ENCODE measurements at regions not wholly inside any gene's neighbourhood (a gene's known extent, or its start where the extent isn't known, plus 50 kb on each side); places are given as distances from the start of the nearest gene placed in this dataset.

DNA sequence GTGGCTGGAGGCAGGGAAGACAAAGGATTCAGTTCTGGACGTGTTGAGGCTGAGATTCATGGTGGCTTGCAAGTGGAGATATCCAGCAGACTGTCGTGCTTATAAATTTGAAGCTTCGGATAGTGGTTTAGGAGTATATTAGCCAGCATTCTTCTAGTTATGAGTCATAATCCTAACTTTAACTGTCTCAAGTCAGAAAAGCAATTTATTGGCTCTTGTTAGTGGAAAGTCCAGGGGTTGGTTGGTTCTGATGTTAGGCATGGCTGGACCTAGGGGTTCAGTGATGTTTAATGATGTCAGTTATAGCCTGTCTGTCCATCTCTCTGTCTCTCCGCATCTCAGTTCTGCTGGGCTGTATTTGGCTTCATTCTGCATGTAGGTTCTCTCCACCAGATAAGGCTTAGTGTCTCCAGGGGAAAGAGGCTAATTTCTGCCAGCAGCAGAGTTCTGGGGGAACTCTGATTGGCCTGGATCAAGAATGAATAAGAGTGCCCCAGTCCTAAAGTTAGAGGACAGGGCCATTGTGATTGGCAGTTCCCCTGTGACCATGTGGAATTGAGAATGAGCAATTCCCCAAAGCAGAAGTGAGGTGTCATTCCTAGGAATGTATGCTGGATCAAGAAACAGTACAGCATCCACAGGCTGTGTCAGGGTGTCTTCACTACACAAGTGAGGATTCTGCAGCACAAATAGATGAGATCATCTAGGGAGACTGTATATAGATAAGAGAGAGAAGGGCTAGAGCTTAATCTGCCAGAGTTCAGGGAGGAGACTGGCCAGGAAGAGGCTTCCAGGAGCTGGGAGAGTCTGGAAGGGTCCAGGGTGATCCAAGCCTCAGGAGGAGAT is 72.9 kb upstream of the SHB start:
- H3K4me3 ChIP-seq (ENCODE audit: low read depth, low read length) = no peak overlapping the region
- TF ChIP-seq, protein P1, sequence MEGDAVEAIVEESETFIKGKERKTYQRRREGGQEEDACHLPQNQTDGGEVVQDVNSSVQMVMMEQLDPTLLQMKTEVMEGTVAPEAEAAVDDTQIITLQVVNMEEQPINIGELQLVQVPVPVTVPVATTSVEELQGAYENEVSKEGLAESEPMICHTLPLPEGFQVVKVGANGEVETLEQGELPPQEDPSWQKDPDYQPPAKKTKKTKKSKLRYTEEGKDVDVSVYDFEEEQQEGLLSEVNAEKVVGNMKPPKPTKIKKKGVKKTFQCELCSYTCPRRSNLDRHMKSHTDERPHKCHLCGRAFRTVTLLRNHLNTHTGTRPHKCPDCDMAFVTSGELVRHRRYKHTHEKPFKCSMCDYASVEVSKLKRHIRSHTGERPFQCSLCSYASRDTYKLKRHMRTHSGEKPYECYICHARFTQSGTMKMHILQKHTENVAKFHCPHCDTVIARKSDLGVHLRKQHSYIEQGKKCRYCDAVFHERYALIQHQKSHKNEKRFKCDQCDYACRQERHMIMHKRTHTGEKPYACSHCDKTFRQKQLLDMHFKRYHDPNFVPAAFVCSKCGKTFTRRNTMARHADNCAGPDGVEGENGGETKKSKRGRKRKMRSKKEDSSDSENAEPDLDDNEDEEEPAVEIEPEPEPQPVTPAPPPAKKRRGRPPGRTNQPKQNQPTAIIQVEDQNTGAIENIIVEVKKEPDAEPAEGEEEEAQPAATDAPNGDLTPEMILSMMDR (IDR thresholded peaks at IDR 0.05; ENCODE audit: low read depth, low read length, missing control alignments) = no peak
- no peak for DNase-seq (ENCODE audit: low read depth)

DNA sequence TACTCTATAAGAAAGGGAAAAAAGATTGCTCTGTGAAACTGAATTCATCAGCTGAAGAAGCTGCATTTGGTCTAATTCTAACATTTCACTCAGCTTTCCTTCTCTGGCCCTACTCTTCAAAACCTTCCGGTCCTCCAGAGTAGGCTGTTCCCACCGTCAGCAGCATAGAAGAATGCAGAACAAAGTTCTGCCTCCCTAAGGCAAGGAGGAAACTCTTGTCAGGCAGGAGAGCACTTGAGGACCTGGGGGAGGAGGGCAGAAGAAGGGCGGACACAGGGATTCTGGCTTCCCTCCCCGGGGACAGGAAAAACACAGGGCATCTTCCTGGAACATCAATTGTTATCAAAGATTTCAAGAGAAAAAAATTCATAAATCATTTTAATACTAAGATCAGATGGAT is 69.2 kb upstream of the SHB start:
- TF ChIP-seq, protein P1 (IDR thresholded peaks at IDR 0.05; ENCODE audit: low read depth, low read length, missing control alignments) = no peak

DNA sequence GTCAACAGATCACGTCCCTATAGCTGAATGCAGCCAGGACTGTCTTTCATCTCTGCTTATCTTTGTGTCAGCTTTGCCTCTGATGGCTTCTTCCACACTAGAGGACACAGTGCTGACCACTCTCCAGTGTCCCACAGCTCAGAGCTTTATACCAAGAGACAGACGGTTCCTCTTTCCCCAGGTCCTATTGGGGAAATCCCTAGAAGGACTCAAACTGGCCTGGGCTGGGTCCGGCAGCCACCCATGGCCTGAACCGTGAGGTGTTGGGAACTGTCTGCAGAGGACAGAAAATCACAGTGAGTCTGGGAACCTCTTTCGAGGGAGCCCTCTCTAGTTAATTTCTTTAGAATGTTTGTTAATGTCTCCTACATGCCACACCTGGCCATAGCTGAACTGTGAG is 68.3 kb upstream of the SHB start:
- no peak for DNase-seq (ENCODE audit: low read depth)
- TF ChIP-seq, protein P1 (IDR thresholded peaks at IDR 0.05; ENCODE audit: low read depth, low read length, missing control alignments) = no peak
- H3K4me3 ChIP-seq (ENCODE audit: low read depth, low read length) = no peak overlapping the region

More for the DNA sequence above, 69.2 kb upstream of the SHB start:
- H3K4me3 ChIP-seq (ENCODE audit: low read depth, low read length) = no peak overlapping the region
- DNase-seq (ENCODE audit: low read depth) = no peak

DNA sequence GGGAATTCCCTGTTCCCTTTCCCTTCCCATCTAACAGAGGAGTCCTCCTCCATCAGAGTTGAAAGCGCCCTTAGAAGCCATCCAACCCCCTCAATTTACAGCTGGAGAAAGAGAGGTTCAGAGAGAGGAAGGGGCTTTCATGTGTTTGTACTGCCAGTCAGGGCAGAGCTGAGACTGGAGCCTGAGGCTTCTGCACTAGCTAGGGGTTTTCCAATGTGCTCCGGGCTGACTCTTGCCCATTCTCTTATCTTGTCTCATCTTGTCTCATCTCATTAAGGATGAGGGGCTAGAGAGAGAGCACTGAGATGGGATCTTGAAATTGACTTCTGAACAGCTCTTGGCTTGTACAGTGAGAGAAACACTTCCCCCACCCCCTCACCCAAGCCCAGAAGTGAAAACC is 67.4 kb upstream of the SHB start:
- no peak overlapping the region for H3K4me3 ChIP-seq (ENCODE audit: low read depth, low read length)
- no peak for DNase-seq (ENCODE audit: low read depth)

DNA sequence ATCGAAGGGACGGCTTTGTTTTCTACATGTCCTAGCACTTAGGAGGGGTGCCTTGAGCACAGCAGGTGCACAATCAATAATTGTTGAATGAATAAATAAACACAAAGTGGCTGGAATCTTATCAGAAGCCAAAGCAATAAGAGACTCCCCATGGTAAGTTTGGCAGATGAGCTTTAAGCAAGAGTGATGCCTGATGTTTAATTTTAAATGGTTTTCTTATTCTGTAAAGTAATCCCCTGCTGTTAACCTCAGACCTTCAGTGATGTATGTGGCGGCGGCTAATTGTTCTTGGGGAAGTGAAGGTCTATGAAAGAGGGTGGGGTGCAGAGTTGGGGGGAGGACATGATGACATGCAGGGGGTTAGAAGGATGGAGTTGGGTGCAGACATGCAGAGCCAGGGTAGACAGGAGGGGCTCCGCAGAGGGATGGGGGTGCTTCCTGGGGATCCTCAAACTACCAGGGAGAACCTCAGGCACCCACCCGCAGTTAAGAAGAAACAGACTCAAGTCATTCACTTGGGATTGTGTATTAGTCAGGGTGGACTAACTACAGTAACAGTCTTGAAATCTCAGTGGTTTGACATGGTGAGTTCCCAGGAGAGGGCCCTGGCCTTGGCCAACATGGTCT is 65.7 kb upstream of the SHB start:
- no peak for DNase-seq (ENCODE audit: low read depth)
- H3K4me3 ChIP-seq (ENCODE audit: low read depth, low read length) = no peak overlapping the region
- TF ChIP-seq, protein P1 (IDR thresholded peaks at IDR 0.05; ENCODE audit: low read depth, low read length, missing control alignments) = no peak

More for the DNA sequence above, 67.4 kb upstream of the SHB start:
- TF ChIP-seq, protein P1 (IDR thresholded peaks at IDR 0.05; ENCODE audit: low read depth, low read length, missing control alignments) = no peak

DNA sequence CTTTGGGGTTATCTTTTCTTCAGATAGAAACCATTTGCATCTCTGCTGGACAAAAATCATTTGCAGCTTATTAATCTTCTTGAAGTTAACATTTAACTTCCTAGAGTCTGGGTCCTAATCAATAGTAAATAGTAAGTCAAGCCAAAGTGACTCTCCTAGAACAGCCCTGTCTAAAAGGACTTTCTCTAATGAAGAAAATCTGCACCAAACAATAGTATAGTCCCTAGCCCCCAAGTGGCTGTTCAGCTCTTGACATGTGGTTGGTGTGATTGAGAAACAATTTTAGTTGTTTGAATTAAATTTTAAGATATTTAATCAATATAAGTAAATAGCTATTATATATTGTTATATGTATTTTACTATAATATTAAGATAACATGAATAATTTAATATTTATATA is 64.6 kb upstream of the SHB start:
- no peak overlapping the region for H3K4me3 ChIP-seq (ENCODE audit: low read depth, low read length)
- DNase-seq (ENCODE audit: low read depth) = no peak
- TF ChIP-seq, protein P1 (IDR thresholded peaks at IDR 0.05; ENCODE audit: low read depth, low read length, missing control alignments) = no peak

All from GM12864 (cell line).